ENCODE measurements at regions not wholly inside any gene's neighbourhood (a gene's known extent, or its start where the extent isn't known, plus 50 kb on each side); places are given as distances from the start of the nearest gene placed in this dataset.
"Not testable (repeated sequence)": the region's sequence is repeated elsewhere in the genome, so short reads cannot be mapped to it uniquely, and the experiment has no call there.

GRCh38 chr15:85198432-85198831 is 182.0 kb upstream of the AKAP13 start:
- TF ChIP-seq, protein P1, sequence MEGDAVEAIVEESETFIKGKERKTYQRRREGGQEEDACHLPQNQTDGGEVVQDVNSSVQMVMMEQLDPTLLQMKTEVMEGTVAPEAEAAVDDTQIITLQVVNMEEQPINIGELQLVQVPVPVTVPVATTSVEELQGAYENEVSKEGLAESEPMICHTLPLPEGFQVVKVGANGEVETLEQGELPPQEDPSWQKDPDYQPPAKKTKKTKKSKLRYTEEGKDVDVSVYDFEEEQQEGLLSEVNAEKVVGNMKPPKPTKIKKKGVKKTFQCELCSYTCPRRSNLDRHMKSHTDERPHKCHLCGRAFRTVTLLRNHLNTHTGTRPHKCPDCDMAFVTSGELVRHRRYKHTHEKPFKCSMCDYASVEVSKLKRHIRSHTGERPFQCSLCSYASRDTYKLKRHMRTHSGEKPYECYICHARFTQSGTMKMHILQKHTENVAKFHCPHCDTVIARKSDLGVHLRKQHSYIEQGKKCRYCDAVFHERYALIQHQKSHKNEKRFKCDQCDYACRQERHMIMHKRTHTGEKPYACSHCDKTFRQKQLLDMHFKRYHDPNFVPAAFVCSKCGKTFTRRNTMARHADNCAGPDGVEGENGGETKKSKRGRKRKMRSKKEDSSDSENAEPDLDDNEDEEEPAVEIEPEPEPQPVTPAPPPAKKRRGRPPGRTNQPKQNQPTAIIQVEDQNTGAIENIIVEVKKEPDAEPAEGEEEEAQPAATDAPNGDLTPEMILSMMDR (IDR thresholded peaks at IDR 0.05): not testable (repeated sequence)
- not testable (repeated sequence) for TF ChIP-seq POLR2A (IDR thresholded peaks at IDR 0.05)

All from thyroid gland (tissue), 4 donors.